Neural progenitor cell (in vitro differentiated cells): ENCODE measurements at regions not wholly inside any gene's neighbourhood (a gene's known extent, or its start where the extent isn't known, plus 50 kb on each side); places are given as distances from the start of the nearest gene placed in this dataset.
A peak's percentile ranks its signal among the peaks of the same experiment; 100 is the strongest.

Source experiments
- DNase-seq: peaks from one replicate; pipeline ENCODE4 v3.0.0-alpha.2; 2016; ENCODE audit warnings: low spot score
- H2AFZ ChIP-seq: fragments of 200-600 bp; sonication (generic); replicated peaks from 2 replicates; pipeline ENCODE4 v1.6.1; 2016; ENCODE audit warnings: antibody characterized with exemption
- H3F3A ChIP-seq: fragments of 200-600 bp; sonication (generic); 2 replicates; pipeline ENCODE4 v1.6.1; 2016; ENCODE audit warnings: antibody characterized with exemption, low read depth
- H3K27ac ChIP-seq: fragments of 200-600 bp; sonication (generic); 2 replicates; pipeline ENCODE4 v1.5.1; 2016; ENCODE audit warnings: mild to moderate bottlenecking
- H3K27me3 ChIP-seq: fragments of 200-600 bp; sonication (generic); 2 replicates; pipeline ENCODE4 v1.6.1; 2016; ENCODE audit warnings: mild to moderate bottlenecking, moderate library complexity
- H3K36me3 ChIP-seq: fragments of 200-600 bp; sonication (generic); 2 replicates; pipeline ENCODE4 v1.5.1; 2016
- H3K4me1 ChIP-seq: fragments of 200-600 bp; sonication (generic); 2 replicates; pipeline ENCODE4 v1.6.1; 2016; ENCODE audit warnings: mixed run types
- H3K4me2 ChIP-seq: fragments of 200-600 bp; sonication (generic); 2 replicates; pipeline ENCODE4 v1.6.1; 2016
- H3K4me3 ChIP-seq: fragments of 200-600 bp; sonication (generic); 2 replicates; pipeline ENCODE4 v1.5.1; 2016
- H3K79me2 ChIP-seq: fragments of 200-600 bp; sonication (generic); 2 replicates; pipeline ENCODE4 v1.6.1; 2016; ENCODE audit warnings: low read depth
- H3K9ac ChIP-seq: fragments of 200-600 bp; sonication (generic); 2 replicates; pipeline ENCODE4 v1.6.1; 2016
- H3K9me3 ChIP-seq: fragments of 200-600 bp; sonication (generic); 2 replicates; pipeline ENCODE4 v1.5.1; 2016; ENCODE audit warnings: low read depth
- H4K20me1 ChIP-seq: fragments of 200-600 bp; sonication (generic); 2 replicates; pipeline ENCODE4 v1.6.1; 2016; ENCODE audit warnings: low read depth
- H3K27ac Mint-ChIP-seq: 3 replicates; pipeline ENCODE4 v1.8.0; 2021; ENCODE audit warnings: mixed read lengths
- H3K27me3 Mint-ChIP-seq: 2 replicates; pipeline ENCODE4 v1.8.0; 2022; ENCODE audit warnings: low read depth, mild to moderate bottlenecking, inconsistent platforms, moderate library complexity, mixed read lengths; ENCODE audit not compliant: insufficient read depth
- H3K36me3 Mint-ChIP-seq: 3 replicates; pipeline ENCODE4 v1.8.0; 2021; ENCODE audit warnings: mixed read lengths
- H3K4me1 Mint-ChIP-seq: 3 replicates; pipeline ENCODE4 v1.8.0; 2021; ENCODE audit warnings: mixed read lengths
- H3K4me3 Mint-ChIP-seq: 3 replicates; pipeline ENCODE4 v1.8.0; 2021; ENCODE audit warnings: mild to moderate bottlenecking, moderate library complexity, mixed read lengths
- H3K9me3 Mint-ChIP-seq: 3 replicates; pipeline ENCODE4 v1.8.0; 2020; ENCODE audit warnings: mixed read lengths
- CTCF ChIP-seq: fragments of 200-600 bp; sonication (generic); IDR thresholded peaks from 2 replicates; pipeline ENCODE4 v1.5.1; 2017; ENCODE audit warnings: antibody characterized with exemption, mild to moderate bottlenecking
- EZH2 ChIP-seq: fragments of 200-600 bp; sonication (generic); IDR thresholded peaks from 2 replicates; pipeline ENCODE4 v1.6.1; 2017; ENCODE audit warnings: antibody characterized with exemption, mild to moderate bottlenecking, moderate library complexity
- EZH2phosphoT487 ChIP-seq: fragments of 200-600 bp; sonication (generic); IDR thresholded peaks from 2 replicates; pipeline ENCODE4 v1.6.1; 2017; ENCODE audit warnings: antibody characterized with exemption

- Histone ChIP-seq H4K20me1 (no peaks in the 10 kb centered on the region), H3K9ac (no peak overlapping the region), H3K27ac (no peak overlapping the region), H3K36me3 (no peaks in the 10 kb centered on the region), H3K4me1 (peaks cover 4% of the 10 kb centered on the region), H3K4me2 (no peak overlapping the region), H3K27me3 (no peaks in the 10 kb centered on the region), H3K79me2 (no peaks in the 10 kb centered on the region), H3K4me3 (no peak overlapping the region), H3K9me3 (no peaks in the 10 kb centered on the region), H2AFZ (no peak overlapping the region), H3F3A (no peaks in the 10 kb centered on the region)
- Mint-ChIP-seq H3K27ac (peak overlapping the region; percentile 97), H3K4me3 (no peak overlapping the region), H3K9me3 (no peaks in the 10 kb centered on the region), H3K27me3 (peaks cover 2% of the 10 kb centered on the region), H3K4me1 (peaks cover 65% of the 10 kb centered on the region), H3K36me3 (no peaks in the 10 kb centered on the region)
- no peak for DNase-seq
- TF ChIP-seq EZH2 (no peak), CTCF (no peak), EZH2phosphoT487 (no peak)
Observed at GRCh38 chr10:78214955-78215354, 181.3 kb downstream of the RPS24 start.

GRCh38 chr10:78215645-78216044 lies 182.0 kb downstream of the RPS24 start:
- H3K4me1 ChIP-seq: peaks cover 4% of the 10 kb centered on the region
- H4K20me1 ChIP-seq: no peaks in the 10 kb centered on the region
- no peaks in the 10 kb centered on the region for H3F3A ChIP-seq
- H3K4me2 ChIP-seq: no peak overlapping the region
- no peaks in the 10 kb centered on the region for H3K27me3 ChIP-seq
- H3K27ac Mint-ChIP-seq: peak overlapping the region; percentile 97
- peaks cover 64% of the 10 kb centered on the region for H3K4me1 Mint-ChIP-seq
- no peaks in the 10 kb centered on the region for H3K36me3 ChIP-seq
- no peaks in the 10 kb centered on the region for H3K36me3 Mint-ChIP-seq
- DNase-seq: no peak
- no peak overlapping the region for H3K4me3 Mint-ChIP-seq
- no peaks in the 10 kb centered on the region for H3K79me2 ChIP-seq
- H3K9ac ChIP-seq: no peak overlapping the region
- H2AFZ ChIP-seq: no peak overlapping the region
- no peaks in the 10 kb centered on the region for H3K9me3 ChIP-seq
- no peak for TF ChIP-seq CTCF
- no peak for TF ChIP-seq EZH2
- TF ChIP-seq EZH2phosphoT487: no peak
- peaks cover 5% of the 10 kb centered on the region for H3K9me3 Mint-ChIP-seq
- H3K27me3 Mint-ChIP-seq: peaks cover 2% of the 10 kb centered on the region
- no peak overlapping the region for H3K27ac ChIP-seq
- H3K4me3 ChIP-seq: no peak overlapping the region

- no peak overlapping the region for H3K27ac Mint-ChIP-seq
- H3K4me3 ChIP-seq: no peak overlapping the region
- H3K9me3 ChIP-seq: no peaks in the 10 kb centered on the region
- H3K4me2 ChIP-seq: no peak overlapping the region
- no peaks in the 10 kb centered on the region for H3K79me2 ChIP-seq
- no peak overlapping the region for H3K9ac ChIP-seq
- peaks cover 5% of the 10 kb centered on the region for H3K9me3 Mint-ChIP-seq
- H3K27me3 ChIP-seq: no peaks in the 10 kb centered on the region
- H2AFZ ChIP-seq: no peak overlapping the region
- H3K36me3 Mint-ChIP-seq: no peaks in the 10 kb centered on the region
- H3K27ac ChIP-seq: no peak overlapping the region
- peaks cover 2% of the 10 kb centered on the region for H3K27me3 Mint-ChIP-seq
- H3K4me3 Mint-ChIP-seq: no peak overlapping the region
- no peaks in the 10 kb centered on the region for H3F3A ChIP-seq
- H3K4me1 Mint-ChIP-seq: peaks cover 56% of the 10 kb centered on the region
- H3K36me3 ChIP-seq: no peaks in the 10 kb centered on the region
- DNase-seq: no peak
- TF ChIP-seq EZH2phosphoT487: no peak
- no peak for TF ChIP-seq CTCF
- TF ChIP-seq EZH2: no peak
- H4K20me1 ChIP-seq: no peaks in the 10 kb centered on the region
- peaks cover under 1% of the 10 kb centered on the region for H3K4me1 ChIP-seq
Observed at GRCh38 chr10:78217336-78217735, 183.7 kb downstream of the RPS24 start.
